ENCODE measurements at regions not wholly inside any gene's neighbourhood (a gene's known extent, or its start where the extent isn't known, plus 50 kb on each side); places are given as distances from the start of the nearest gene placed in this dataset.
"Not testable (repeated sequence)": the region's sequence is repeated elsewhere in the genome, so short reads cannot be mapped to it uniquely, and the experiment has no call there.

- Histone ChIP-seq H3K27ac (no peak overlapping the region), H3K36me3 (no peaks in the 10 kb centered on the region), H3K4me1 (no peaks in the 10 kb centered on the region), H3K9me3 (no peaks in the 10 kb centered on the region), H3K4me3 (no peak overlapping the region), H3K27me3 (no peaks in the 10 kb centered on the region)
- intact Hi-C loops (cut with DNase I) = no loop called here
- TF ChIP-seq, protein P1, sequence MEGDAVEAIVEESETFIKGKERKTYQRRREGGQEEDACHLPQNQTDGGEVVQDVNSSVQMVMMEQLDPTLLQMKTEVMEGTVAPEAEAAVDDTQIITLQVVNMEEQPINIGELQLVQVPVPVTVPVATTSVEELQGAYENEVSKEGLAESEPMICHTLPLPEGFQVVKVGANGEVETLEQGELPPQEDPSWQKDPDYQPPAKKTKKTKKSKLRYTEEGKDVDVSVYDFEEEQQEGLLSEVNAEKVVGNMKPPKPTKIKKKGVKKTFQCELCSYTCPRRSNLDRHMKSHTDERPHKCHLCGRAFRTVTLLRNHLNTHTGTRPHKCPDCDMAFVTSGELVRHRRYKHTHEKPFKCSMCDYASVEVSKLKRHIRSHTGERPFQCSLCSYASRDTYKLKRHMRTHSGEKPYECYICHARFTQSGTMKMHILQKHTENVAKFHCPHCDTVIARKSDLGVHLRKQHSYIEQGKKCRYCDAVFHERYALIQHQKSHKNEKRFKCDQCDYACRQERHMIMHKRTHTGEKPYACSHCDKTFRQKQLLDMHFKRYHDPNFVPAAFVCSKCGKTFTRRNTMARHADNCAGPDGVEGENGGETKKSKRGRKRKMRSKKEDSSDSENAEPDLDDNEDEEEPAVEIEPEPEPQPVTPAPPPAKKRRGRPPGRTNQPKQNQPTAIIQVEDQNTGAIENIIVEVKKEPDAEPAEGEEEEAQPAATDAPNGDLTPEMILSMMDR (IDR thresholded peaks at IDR 0.05) = no peak
- TF ChIP-seq POLR2A (IDR thresholded peaks at IDR 0.05) = no peak
- ATAC-seq = no peak
- no CpG with 5 or more reads among the region's 2 CpGs for whole genome bisulfite sequencing (ENCODE audit: insufficient coverage, low coverage, low lambda C conversion rate, missing lambda C conversion rate)
- no peak for DNase-seq
Observed at GRCh38 chrY:9118704-9119103, 218.6 kb upstream of the TSPY4 start.

GRCh38 chrY:9124623-9125022 lies 212.6 kb upstream of the TSPY4 start:
- Histone ChIP-seq H3K4me1 (no peaks in the 10 kb centered on the region), H3K27me3 (no peaks in the 10 kb centered on the region), H3K27ac (no peak overlapping the region), H3K4me3 (no peak overlapping the region), H3K36me3 (no peaks in the 10 kb centered on the region), H3K9me3 (no peaks in the 10 kb centered on the region)
- WGBS (ENCODE audit: insufficient coverage, low coverage, low lambda C conversion rate, missing lambda C conversion rate) = no CpG with 5 or more reads among the region's 7 CpGs
- no peak for ATAC-seq
- intact Hi-C loops (cut with DNase I) = no loop called here
- TF ChIP-seq, protein P1 (IDR thresholded peaks at IDR 0.05) = no peak
- TF ChIP-seq POLR2A (IDR thresholded peaks at IDR 0.05) = no peak
- DNase-seq = no peak

- intact Hi-C loops (cut with DNase I) = no loop called here
- ATAC-seq = no peak
- Histone ChIP-seq H3K27ac (no peak overlapping the region), H3K9me3 (no peaks in the 10 kb centered on the region), H3K27me3 (no peaks in the 10 kb centered on the region), H3K4me3 (no peak overlapping the region), H3K4me1 (no peaks in the 10 kb centered on the region), H3K36me3 (no peaks in the 10 kb centered on the region)
- WGBS (ENCODE audit: insufficient coverage, low coverage, low lambda C conversion rate, missing lambda C conversion rate) = no CpG with 5 or more reads among the region's 1 CpG
- DNase-seq = no peak
- no peak for TF ChIP-seq POLR2A (IDR thresholded peaks at IDR 0.05)
- TF ChIP-seq, protein P1 (IDR thresholded peaks at IDR 0.05) = no peak
Observed at GRCh38 chrY:9126545-9126944, 210.7 kb upstream of the TSPY4 start.

GRCh38 chrY:9143366-9143765 lies 193.9 kb upstream of the TSPY4 start:
- H3K4me1 ChIP-seq; H3K27me3 ChIP-seq; H3K27ac ChIP-seq; intact Hi-C loops (cut with DNase I); DNase-seq; H3K9me3 ChIP-seq; H3K36me3 ChIP-seq; H3K4me3 ChIP-seq; ATAC-seq: not testable (repeated sequence)
- WGBS (ENCODE audit: insufficient coverage, low coverage, low lambda C conversion rate, missing lambda C conversion rate) = no CpG with 5 or more reads among the region's 4 CpGs

DNA sequence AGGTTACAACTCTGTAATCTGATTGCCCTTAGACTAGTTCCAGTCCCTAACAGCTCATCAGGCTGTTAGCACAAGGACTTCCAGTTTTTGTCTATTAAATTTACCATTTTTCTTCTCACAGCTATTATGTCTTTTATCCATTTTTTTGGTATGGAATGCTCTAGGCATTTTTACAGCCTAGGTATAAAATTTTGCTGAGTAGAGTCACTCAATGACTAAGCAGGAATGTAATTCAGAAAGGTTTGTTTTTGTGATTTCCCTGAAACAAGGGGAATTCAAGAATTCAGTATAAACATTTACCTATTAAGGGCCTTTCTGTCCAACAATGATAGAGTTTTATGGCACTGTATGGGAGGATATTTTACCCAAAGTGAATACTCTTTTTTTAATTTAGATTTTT lies 182.7 kb upstream of the TSPY4 start:
- DNase-seq; intact Hi-C loops (cut with DNase I); H3K27me3 ChIP-seq; H3K27ac ChIP-seq; H3K4me3 ChIP-seq; ATAC-seq; H3K4me1 ChIP-seq; H3K36me3 ChIP-seq; H3K9me3 ChIP-seq: not testable (repeated sequence)

DNA sequence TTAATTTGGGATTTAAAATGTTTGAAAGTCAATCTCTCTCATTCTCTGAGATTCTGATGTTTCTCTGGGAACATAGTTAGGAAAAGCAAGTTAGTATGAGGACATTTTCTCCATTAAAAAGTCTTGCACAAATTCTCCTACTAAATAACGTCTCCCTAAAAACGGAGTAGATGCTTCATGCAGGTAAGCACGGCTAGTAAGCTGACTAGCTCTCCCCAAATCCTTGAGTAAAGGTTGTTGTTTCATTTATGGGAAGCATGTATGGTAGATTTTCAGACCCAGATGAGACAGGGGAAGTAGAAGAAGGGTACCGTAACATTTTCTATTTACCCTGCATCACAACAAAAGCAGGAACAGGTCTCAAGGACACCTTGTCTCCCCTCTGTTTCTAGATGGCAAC lies 181.5 kb upstream of the TSPY4 start:
- ATAC-seq (no peak), DNase-seq (no peak)
- no peak overlapping the region for H3K27ac ChIP-seq
- H3K4me1 ChIP-seq = no peaks in the 10 kb centered on the region
- no peak overlapping the region for H3K4me3 ChIP-seq
- H3K27me3 ChIP-seq = no peaks in the 10 kb centered on the region
- TF ChIP-seq POLR2A (IDR thresholded peaks at IDR 0.05) = no peak
- TF ChIP-seq, protein P1 (IDR thresholded peaks at IDR 0.05) = no peak
- WGBS (ENCODE audit: insufficient coverage, low coverage, low lambda C conversion rate, missing lambda C conversion rate) = no CpG with 5 or more reads among the region's 4 CpGs
- intact Hi-C loops (cut with DNase I) = no loop called here
- no peaks in the 10 kb centered on the region for H3K9me3 ChIP-seq
- H3K36me3 ChIP-seq = no peaks in the 10 kb centered on the region

All from right lobe of liver (tissue), 6 donors.